Testis (tissue), 2 donors: ENCODE measurements at regions not wholly inside any gene's neighbourhood (a gene's known extent, or its start where the extent isn't known, plus 50 kb on each side); places are given as distances from the start of the nearest gene placed in this dataset.

Experiments used
- DNase-seq: peaks from one replicate; pipeline ENCODE4 v3.0.0-alpha.2; 2019
- H3K27ac ChIP-seq, 2 donors: fragments of 200-600 bp; sonication (generic); one replicate each; pipeline ENCODE4 v1.5.1; 2019
- H3K27me3 ChIP-seq: fragments of 200-600 bp; sonication (generic); one replicate; pipeline ENCODE4 v1.5.1; 2019
- H3K36me3 ChIP-seq: fragments of 200-600 bp; sonication (generic); one replicate; pipeline ENCODE4 v1.5.1; 2017; ENCODE audit warnings: low read depth; ENCODE audit errors: missing control alignments
- H3K4me1 ChIP-seq: fragments of 200-600 bp; sonication (generic); one replicate; pipeline ENCODE4 v1.5.1; 2019
- H3K4me3 ChIP-seq, 2 donors: fragments of 200-600 bp; sonication (generic); one replicate each; pipeline ENCODE4 v1.5.1; 2017 to 2019
- H3K9me3 ChIP-seq: fragments of 200-600 bp; sonication (generic); one replicate; pipeline ENCODE4 v1.5.1; 2017
- POLR2A ChIP-seq: fragments of 450-650 bp; IDR thresholded peaks from one replicate; pipeline ENCODE4 v1.6.1; 2017; ENCODE audit warnings: antibody characterized with exemption, mild to moderate bottlenecking, moderate library complexity
- WGBS, 2 donors: methylation state at CpG; one replicate each; pipeline ENCODE4 v1.1.5; 2018; 5-methylcytosine and 5-hydroxymethylcytosine counted together
- intact Hi-C: fragments of 100-400 bp; cut with DNase I; formaldehyde crosslinking; loops from one replicate; pipeline ENCODE4 v1.15.1; 2023; ENCODE audit warnings: low total_unique reads
- TF ChIP-seq, protein P1 (sequence below), 3 experiments: fragments of 450-650 bp in 2 of 3; fragments of 200-600 bp in 1 of 3; sonication (generic) in 1 of 3; IDR thresholded peaks; one replicate each; pipeline ENCODE4 v1.5.1; 2016 to 2019; ENCODE audit warnings: antibody characterized with exemption in 3 of 3, mild to moderate bottlenecking in 2 of 3, moderate library complexity in 1 of 3

DNA sequence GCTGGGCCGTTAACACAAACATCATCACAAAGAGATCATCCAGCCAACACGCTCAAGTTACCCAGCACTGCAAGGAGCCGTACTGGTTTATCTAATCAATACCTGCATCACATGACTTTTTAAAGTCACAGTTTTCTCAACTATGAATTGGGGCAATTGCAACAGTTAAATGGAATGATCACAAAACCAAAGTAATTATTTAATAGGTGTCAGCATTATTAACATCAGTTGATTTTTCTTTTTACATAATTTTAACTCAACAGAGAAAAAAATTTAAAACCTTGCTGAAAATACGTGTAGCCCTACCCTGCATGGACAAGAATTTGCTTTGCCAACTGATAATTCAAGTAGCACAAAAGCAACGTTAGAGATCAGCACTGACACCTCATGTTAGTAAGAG, 95.7 kb upstream of the SOX9 start:
- TF ChIP-seq, protein P1, sequence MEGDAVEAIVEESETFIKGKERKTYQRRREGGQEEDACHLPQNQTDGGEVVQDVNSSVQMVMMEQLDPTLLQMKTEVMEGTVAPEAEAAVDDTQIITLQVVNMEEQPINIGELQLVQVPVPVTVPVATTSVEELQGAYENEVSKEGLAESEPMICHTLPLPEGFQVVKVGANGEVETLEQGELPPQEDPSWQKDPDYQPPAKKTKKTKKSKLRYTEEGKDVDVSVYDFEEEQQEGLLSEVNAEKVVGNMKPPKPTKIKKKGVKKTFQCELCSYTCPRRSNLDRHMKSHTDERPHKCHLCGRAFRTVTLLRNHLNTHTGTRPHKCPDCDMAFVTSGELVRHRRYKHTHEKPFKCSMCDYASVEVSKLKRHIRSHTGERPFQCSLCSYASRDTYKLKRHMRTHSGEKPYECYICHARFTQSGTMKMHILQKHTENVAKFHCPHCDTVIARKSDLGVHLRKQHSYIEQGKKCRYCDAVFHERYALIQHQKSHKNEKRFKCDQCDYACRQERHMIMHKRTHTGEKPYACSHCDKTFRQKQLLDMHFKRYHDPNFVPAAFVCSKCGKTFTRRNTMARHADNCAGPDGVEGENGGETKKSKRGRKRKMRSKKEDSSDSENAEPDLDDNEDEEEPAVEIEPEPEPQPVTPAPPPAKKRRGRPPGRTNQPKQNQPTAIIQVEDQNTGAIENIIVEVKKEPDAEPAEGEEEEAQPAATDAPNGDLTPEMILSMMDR (IDR thresholded peaks at IDR 0.05), result no peak
- TF ChIP-seq POLR2A, result no peak
- no peaks in the 10 kb centered on the region for H3K27me3 ChIP-seq
- no peaks in the 10 kb centered on the region for H3K36me3 ChIP-seq
- intact Hi-C loops, result no loop called here
- H3K4me1 ChIP-seq, result peaks cover 7% of the 10 kb centered on the region
- no peaks in the 10 kb centered on the region for H3K9me3 ChIP-seq
- no peak overlapping the region for H3K4me3 ChIP-seq
- WGBS, 2 donors, result 48 to 53% methylated on average over 5 of the region's 5 CpGs
- no peak overlapping the region for H3K27ac ChIP-seq
- DNase-seq, result no peak

DNA sequence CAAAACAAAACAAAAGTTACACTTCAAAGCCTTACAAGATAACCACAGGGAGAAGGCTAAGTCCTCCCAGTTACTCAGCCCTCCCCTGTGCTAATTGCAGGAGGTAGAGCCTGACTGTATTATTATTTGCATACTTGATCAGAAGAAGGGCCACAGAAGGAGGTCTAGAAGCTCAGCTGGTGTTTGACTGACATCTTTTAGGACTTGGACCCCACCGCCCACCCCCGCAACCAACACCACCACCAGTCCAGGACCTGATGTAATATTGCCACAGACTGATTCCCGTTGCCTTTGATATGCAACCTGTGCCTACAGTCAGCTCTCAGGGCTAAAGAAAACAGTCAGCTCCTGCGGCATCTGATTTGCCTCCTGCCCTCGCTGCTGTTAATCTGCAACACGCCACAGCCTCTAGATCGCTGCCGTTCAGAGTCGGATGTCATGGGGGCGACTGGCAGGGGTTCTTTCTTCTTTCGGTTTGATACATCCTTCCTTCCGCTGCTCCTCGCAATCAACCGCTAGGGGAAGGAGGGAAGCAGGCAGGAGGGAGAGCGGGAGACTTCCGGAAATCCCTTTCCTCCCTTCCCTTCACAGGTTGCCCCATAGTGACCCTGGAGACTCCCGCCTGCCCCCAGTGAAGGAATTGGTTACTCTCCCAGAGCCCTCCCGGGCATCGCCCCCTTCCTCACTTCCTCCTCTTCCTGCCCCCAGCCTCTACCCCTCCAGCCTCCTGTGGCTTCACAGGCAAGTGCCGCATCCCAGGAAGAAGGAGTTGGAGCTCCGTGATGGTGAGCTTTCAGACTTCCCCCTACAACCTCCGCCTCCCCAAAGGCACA, 90.5 kb upstream of the SOX9 start:
- Histone ChIP-seq H3K9me3 (no peaks in the 10 kb centered on the region), H3K4me1 (peaks cover 16% of the 10 kb centered on the region), H3K4me3 (peak overlapping the region; percentile 49 to 53), H3K27ac (peak overlapping the region; percentile 53 to 67), H3K27me3 (no peaks in the 10 kb centered on the region), H3K36me3 (no peaks in the 10 kb centered on the region)
- TF ChIP-seq POLR2A, result no peak
- TF ChIP-seq, protein P1 (IDR thresholded peaks at IDR 0.05), result peak in 1 of 3 experiments; percentile 40
- DNase-seq, result peak; percentile 70
- intact Hi-C loops, result no loop called here
- 3% methylated on average over 22 of the region's 22 CpGs for WGBS, 2 donors

DNA sequence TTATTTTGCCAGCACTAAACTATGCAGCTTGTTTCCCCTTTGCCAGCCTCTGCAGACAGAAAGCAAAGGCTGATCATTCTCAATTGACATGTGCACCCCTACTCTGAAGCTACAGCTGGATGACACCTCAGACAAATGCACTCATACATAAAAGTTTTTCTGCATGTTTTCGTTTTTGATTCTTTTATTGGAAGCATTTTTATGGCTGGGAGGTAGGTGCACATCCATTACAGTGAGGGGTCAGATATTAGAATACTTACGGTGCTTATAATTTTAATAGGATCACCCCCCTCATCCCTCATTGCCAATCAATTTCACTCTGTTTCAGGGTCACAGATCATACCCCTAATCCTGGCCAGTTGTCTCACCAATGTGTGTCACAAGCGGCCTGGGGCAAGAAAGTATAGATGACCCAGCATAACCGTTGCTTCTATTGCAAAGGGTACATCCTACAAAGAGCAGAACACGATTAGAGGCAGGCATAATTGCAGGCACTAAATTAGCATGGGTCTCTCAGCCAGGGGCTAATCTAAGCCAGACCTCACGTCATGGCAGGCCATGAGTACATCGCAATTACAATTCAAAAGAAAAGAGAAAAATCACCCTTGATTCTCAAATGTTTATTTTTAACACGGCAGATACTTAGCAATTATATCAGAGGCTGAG, 89.5 kb upstream of the SOX9 start:
- WGBS, 2 donors, result 70 to 79% methylated on average over 8 of the region's 8 CpGs
- H3K9me3 ChIP-seq, result no peaks in the 10 kb centered on the region
- intact Hi-C loops, result no loop called here
- H3K27me3 ChIP-seq, result no peaks in the 10 kb centered on the region
- no peak overlapping the region for H3K27ac ChIP-seq
- no peak for DNase-seq
- TF ChIP-seq, protein P1 (IDR thresholded peaks at IDR 0.05), result no peak
- TF ChIP-seq POLR2A, result no peak
- H3K4me1 ChIP-seq, result peaks cover 19% of the 10 kb centered on the region
- peak overlapping the region in 1 of 2 donors; percentile 53 for H3K4me3 ChIP-seq
- no peaks in the 10 kb centered on the region for H3K36me3 ChIP-seq

GRCh38 chr17:72033334-72033733, 87.5 kb upstream of the SOX9 start:
- no peaks in the 10 kb centered on the region for H3K27me3 ChIP-seq

More at GRCh38 chr17:72033334-72033733, 87.5 kb upstream of the SOX9 start:
- peak overlapping the region in 1 of 2 donors; percentile 45 for H3K27ac ChIP-seq
- TF ChIP-seq, protein P1 (IDR thresholded peaks at IDR 0.05), result no peak
- no peak for TF ChIP-seq POLR2A
- intact Hi-C loops, result no loop called here
- WGBS, 2 donors, result 51 to 62% methylated on average over 4 of the region's 4 CpGs
- no peak for DNase-seq
- H3K36me3 ChIP-seq, result no peaks in the 10 kb centered on the region
- no peak overlapping the region for H3K4me3 ChIP-seq
- peaks cover 19% of the 10 kb centered on the region for H3K4me1 ChIP-seq
- no peaks in the 10 kb centered on the region for H3K9me3 ChIP-seq
